Type B pancreatic cell (in vitro differentiated cells): ENCODE measurements at regions not wholly inside any gene's neighbourhood (a gene's known extent, or its start where the extent isn't known, plus 50 kb on each side); places are given as distances from the start of the nearest gene placed in this dataset.
A peak's percentile ranks its signal among the peaks of the same experiment; 100 is the strongest.
"Not testable (repeated sequence)": the region's sequence is repeated elsewhere in the genome, so short reads cannot be mapped to it uniquely, and the experiment has no call there.

ENCODE experiments used
- DNase-seq: peaks from one replicate; pipeline ENCODE4 v3.0.0; 2021; ENCODE audit warnings: mixed read lengths; ENCODE audit not compliant: unreplicated experiment; ENCODE audit errors: extremely low spot score
- H3K27ac Mint-ChIP-seq: 2 replicates; pipeline ENCODE4 v1.8.0; 2021; ENCODE audit warnings: mild to moderate bottlenecking, mixed read lengths
- H3K27me3 Mint-ChIP-seq: 2 replicates; pipeline ENCODE4 v1.8.0; 2021; ENCODE audit warnings: mixed read lengths
- H3K36me3 Mint-ChIP-seq: 2 replicates; pipeline ENCODE4 v1.8.0; 2021; ENCODE audit warnings: mixed read lengths
- H3K4me1 Mint-ChIP-seq: one replicate; pipeline ENCODE4 v1.8.0; 2021; ENCODE audit warnings: mixed read lengths; ENCODE audit not compliant: unreplicated experiment
- H3K4me3 Mint-ChIP-seq: 2 replicates; pipeline ENCODE4 v1.8.0; 2021; ENCODE audit warnings: mild to moderate bottlenecking, mixed read lengths
- H3K9me3 Mint-ChIP-seq: 2 replicates; pipeline ENCODE4 v1.8.0; 2021; ENCODE audit warnings: mixed read lengths
- TF ChIP-seq, protein P1 (sequence below): fragments of 200-600 bp; sonication (generic); conservative IDR thresholded peaks from 2 replicates; pipeline ENCODE4 v1.5.0; 2021; ENCODE audit warnings: antibody characterized with exemption, mild to moderate bottlenecking

DNA sequence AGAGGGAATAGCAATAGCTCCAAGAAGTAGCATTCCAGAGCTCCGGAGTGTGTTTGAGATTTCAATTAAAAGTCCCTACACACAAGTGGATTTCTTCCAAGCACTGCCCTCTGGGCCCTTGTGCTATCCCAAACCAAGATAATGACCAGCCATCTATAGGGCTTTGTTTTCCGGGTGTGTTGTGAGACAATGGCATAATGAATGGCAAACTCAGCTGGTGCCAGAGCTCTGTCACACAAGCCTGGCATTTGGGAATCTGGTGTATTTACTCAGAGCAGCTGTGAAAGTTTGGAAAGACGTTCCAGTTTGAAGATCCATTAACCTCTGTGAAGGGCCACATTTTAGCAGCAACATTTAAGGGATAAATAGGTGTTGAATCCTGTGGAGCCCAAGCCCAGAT lies 61.2 kb upstream of the TMTC2 start:
- H3K9me3 Mint-ChIP-seq: no peaks in the 10 kb centered on the region
- no peak overlapping the region for H3K27ac Mint-ChIP-seq
- H3K4me1 Mint-ChIP-seq: no peaks in the 10 kb centered on the region
- DNase-seq: no peak
- TF ChIP-seq, protein P1, sequence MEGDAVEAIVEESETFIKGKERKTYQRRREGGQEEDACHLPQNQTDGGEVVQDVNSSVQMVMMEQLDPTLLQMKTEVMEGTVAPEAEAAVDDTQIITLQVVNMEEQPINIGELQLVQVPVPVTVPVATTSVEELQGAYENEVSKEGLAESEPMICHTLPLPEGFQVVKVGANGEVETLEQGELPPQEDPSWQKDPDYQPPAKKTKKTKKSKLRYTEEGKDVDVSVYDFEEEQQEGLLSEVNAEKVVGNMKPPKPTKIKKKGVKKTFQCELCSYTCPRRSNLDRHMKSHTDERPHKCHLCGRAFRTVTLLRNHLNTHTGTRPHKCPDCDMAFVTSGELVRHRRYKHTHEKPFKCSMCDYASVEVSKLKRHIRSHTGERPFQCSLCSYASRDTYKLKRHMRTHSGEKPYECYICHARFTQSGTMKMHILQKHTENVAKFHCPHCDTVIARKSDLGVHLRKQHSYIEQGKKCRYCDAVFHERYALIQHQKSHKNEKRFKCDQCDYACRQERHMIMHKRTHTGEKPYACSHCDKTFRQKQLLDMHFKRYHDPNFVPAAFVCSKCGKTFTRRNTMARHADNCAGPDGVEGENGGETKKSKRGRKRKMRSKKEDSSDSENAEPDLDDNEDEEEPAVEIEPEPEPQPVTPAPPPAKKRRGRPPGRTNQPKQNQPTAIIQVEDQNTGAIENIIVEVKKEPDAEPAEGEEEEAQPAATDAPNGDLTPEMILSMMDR: no peak
- H3K36me3 Mint-ChIP-seq: no peaks in the 10 kb centered on the region
- H3K27me3 Mint-ChIP-seq: no peaks in the 10 kb centered on the region
- no peak overlapping the region for H3K4me3 Mint-ChIP-seq

DNA sequence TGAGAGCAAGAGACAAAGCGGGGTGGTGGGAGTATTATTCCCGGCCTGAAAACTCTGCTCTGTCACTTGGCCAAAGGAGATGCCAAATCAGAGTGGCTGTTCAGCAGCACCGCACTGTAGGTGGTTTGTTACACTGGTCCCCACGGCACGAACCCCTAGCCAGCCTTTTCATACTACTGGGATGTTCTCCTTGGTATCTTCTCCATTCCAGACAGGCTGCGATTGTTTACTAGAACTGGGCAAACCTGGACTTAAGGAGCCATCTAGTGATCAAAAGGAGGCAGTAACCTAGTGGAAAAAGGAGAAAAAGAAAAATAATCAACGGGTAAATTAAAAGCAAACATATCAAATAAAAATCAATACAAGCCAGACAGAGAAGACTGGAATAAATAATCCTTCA lies 58.9 kb upstream of the TMTC2 start:
- H3K27ac Mint-ChIP-seq: no peak overlapping the region
- H3K4me1 Mint-ChIP-seq: no peaks in the 10 kb centered on the region
- no peaks in the 10 kb centered on the region for H3K9me3 Mint-ChIP-seq
- no peak for DNase-seq
- TF ChIP-seq, protein P1: peak; percentile 65
- no peaks in the 10 kb centered on the region for H3K27me3 Mint-ChIP-seq
- no peaks in the 10 kb centered on the region for H3K36me3 Mint-ChIP-seq
- H3K4me3 Mint-ChIP-seq: no peak overlapping the region

GRCh38 chr12:82634495-82635258 lies 52.0 kb upstream of the TMTC2 start:
- H3K27me3 Mint-ChIP-seq, H3K4me1 Mint-ChIP-seq, H3K27ac Mint-ChIP-seq, H3K36me3 Mint-ChIP-seq, H3K9me3 Mint-ChIP-seq, DNase-seq, H3K4me3 Mint-ChIP-seq: not testable (repeated sequence)

DNA sequence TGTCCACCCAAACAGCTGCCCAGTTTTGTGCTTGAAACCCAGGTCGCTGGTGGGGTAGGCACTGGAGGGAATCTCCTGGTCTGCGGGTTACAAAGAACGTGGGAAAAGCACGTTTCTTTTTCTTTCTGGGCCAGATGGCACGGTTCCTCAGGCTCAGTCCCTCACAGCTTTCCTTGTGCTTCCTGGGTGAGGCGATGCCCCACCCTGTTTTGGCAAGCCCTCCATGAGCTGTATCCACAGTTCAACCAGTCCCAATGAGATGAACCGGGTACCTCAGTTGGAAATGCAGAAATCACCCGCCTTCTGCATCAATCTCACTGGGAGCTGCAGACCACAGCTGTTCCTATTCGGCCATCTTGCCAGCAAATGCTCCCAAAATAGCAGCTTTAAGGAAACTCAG lies 51.4 kb upstream of the TMTC2 start:
- H3K27me3 Mint-ChIP-seq: no peaks in the 10 kb centered on the region
- H3K4me1 Mint-ChIP-seq: no peaks in the 10 kb centered on the region
- no peaks in the 10 kb centered on the region for H3K36me3 Mint-ChIP-seq
- no peak overlapping the region for H3K4me3 Mint-ChIP-seq
- DNase-seq: no peak
- H3K27ac Mint-ChIP-seq: no peak overlapping the region
- no peaks in the 10 kb centered on the region for H3K9me3 Mint-ChIP-seq
- TF ChIP-seq, protein P1: no peak
